Gastroesophageal sphincter (tissue), 4 donors: ENCODE measurements at regions not wholly inside any gene's neighbourhood (a gene's known extent, or its start where the extent isn't known, plus 50 kb on each side); places are given as distances from the start of the nearest gene placed in this dataset.

Experiments
- ATAC-seq: fragments of 150-250 bp; one replicate; pipeline ENCODE4 v1.9.1; 2016; ENCODE audit warnings: mild to moderate bottlenecking, moderate library complexity
- H3K27ac ChIP-seq, 4 donors: fragments of 200-600 bp; sonication (generic) in 3 of 4; 1 replicate in 3 of 4; 2 replicates in 1 of 4; pipeline ENCODE4 v1.5.1; 2016 to 2019
- H3K27me3 ChIP-seq: fragments of 200-600 bp; sonication (generic); one replicate; pipeline ENCODE4 v1.5.1; 2019
- H3K36me3 ChIP-seq, 2 donors: fragments of 200-600 bp; sonication (generic); one replicate each; pipeline ENCODE4 v1.5.1; 2019; ENCODE audit warnings: control low read depth in 1 of 2
- H3K4me1 ChIP-seq, 3 donors: fragments of 200-600 bp; sonication (generic); 1 replicate in 2 of 3; 2 replicates in 1 of 3; pipeline ENCODE4 v1.5.1; 2016 to 2019; ENCODE audit warnings: control low read depth in 2 of 3
- H3K4me3 ChIP-seq, 2 donors: fragments of 200-600 bp; sonication (generic); one replicate each; pipeline ENCODE4 v1.5.1; 2019; ENCODE audit warnings: mild to moderate bottlenecking in 1 of 2, moderate library complexity in 1 of 2
- H3K9me3 ChIP-seq, 3 donors: fragments of 200-600 bp; sonication (generic); one replicate each; pipeline ENCODE4 v1.5.1; 2017 to 2019; ENCODE audit warnings: control low read depth in 2 of 3
- EP300 ChIP-seq: sonication (generic); formaldehyde crosslinking; IDR thresholded peaks from one replicate; pipeline ENCODE4 v1.6.1; 2017; ENCODE audit warnings: antibody characterized with exemption, mild to moderate bottlenecking
- POLR2A ChIP-seq, 2 donors: fragments of 450-650 bp; IDR thresholded peaks; one replicate each; pipeline ENCODE4 v1.6.1; 2017; ENCODE audit warnings: antibody characterized with exemption in 2 of 2, mild to moderate bottlenecking in 2 of 2, moderate library complexity in 1 of 2
- POLR2AphosphoS5 ChIP-seq: sonication (generic); formaldehyde crosslinking; IDR thresholded peaks from one replicate; pipeline ENCODE4 v1.6.1; 2017; ENCODE audit warnings: antibody characterized with exemption
- WGBS, 2 donors: methylation state at CpG; one replicate each; pipeline ENCODE4 v1.1.5; 2018; ENCODE audit warnings: low coverage in 1 of 2; 5-methylcytosine and 5-hydroxymethylcytosine counted together
- TF ChIP-seq, protein P1 (sequence below), 4 experiments: fragments of 200-600 bp in 2 of 4; fragments of 450-650 bp in 2 of 4; sonication (generic) in 1 of 4; IDR thresholded peaks; one replicate each; pipeline ENCODE4 v1.5.1; 2017 to 2019; ENCODE audit warnings: antibody characterized with exemption in 4 of 4, mild to moderate bottlenecking in 2 of 4, moderate library complexity in 2 of 4

GRCh38 chr4:24056289-24056688 lies 166.4 kb upstream of the PPARGC1A start:
- Histone ChIP-seq H3K9me3 (no peaks in the 10 kb centered on the region), H3K4me1 (no peaks in the 10 kb centered on the region), H3K27me3 (no peaks in the 10 kb centered on the region), H3K36me3 (no peaks in the 10 kb centered on the region), H3K4me3 (no peak overlapping the region), H3K27ac (no peak overlapping the region)
- 91 to 100% methylated on average over 1 of the region's 1 CpG for WGBS, 2 donors
- no peak for TF ChIP-seq POLR2A (IDR thresholded peaks at IDR 0.05)
- no peak for TF ChIP-seq POLR2AphosphoS5
- no peak for TF ChIP-seq EP300
- TF ChIP-seq, protein P1, sequence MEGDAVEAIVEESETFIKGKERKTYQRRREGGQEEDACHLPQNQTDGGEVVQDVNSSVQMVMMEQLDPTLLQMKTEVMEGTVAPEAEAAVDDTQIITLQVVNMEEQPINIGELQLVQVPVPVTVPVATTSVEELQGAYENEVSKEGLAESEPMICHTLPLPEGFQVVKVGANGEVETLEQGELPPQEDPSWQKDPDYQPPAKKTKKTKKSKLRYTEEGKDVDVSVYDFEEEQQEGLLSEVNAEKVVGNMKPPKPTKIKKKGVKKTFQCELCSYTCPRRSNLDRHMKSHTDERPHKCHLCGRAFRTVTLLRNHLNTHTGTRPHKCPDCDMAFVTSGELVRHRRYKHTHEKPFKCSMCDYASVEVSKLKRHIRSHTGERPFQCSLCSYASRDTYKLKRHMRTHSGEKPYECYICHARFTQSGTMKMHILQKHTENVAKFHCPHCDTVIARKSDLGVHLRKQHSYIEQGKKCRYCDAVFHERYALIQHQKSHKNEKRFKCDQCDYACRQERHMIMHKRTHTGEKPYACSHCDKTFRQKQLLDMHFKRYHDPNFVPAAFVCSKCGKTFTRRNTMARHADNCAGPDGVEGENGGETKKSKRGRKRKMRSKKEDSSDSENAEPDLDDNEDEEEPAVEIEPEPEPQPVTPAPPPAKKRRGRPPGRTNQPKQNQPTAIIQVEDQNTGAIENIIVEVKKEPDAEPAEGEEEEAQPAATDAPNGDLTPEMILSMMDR (IDR thresholded peaks at IDR 0.05), result no peak
- ATAC-seq, result no peak

DNA sequence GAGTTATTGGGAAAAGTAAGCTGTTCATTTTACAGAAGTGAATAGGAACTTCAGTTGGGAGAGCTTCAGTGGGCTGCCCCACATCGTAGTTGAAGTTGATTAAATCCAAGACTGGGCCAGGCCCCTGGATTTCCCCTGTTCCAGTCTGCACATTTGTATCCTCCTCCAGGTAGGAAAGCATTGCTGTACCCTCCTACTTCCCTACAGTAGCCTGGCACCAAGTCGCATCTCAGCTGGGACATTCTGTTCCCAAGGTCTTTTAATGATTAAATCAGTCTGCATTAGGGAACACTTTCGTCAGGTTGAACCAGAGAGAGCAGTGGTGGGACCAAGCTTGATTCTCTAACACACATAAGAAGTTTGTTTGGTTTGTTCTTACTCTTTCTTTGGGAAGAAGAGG lies 165.8 kb upstream of the PPARGC1A start:
- Histone ChIP-seq H3K36me3 (no peaks in the 10 kb centered on the region), H3K4me3 (no peak overlapping the region), H3K9me3 (no peaks in the 10 kb centered on the region), H3K27ac (no peak overlapping the region), H3K27me3 (no peaks in the 10 kb centered on the region), H3K4me1 (no peaks in the 10 kb centered on the region)
- TF ChIP-seq, protein P1 (IDR thresholded peaks at IDR 0.05), result no peak
- TF ChIP-seq EP300 (no peak), POLR2A (IDR thresholded peaks at IDR 0.05) (no peak)
- 66 to 84% methylated on average over 2 of the region's 3 CpGs for WGBS, 2 donors
- no peak for ATAC-seq

- WGBS, 2 donors, result 88 to 89% methylated on average over 3 of the region's 3 CpGs
- Histone ChIP-seq H3K27me3 (no peaks in the 10 kb centered on the region), H3K9me3 (no peaks in the 10 kb centered on the region), H3K27ac (no peak overlapping the region), H3K4me1 (no peaks in the 10 kb centered on the region), H3K4me3 (no peak overlapping the region), H3K36me3 (no peaks in the 10 kb centered on the region)
- ATAC-seq, result no peak
- no peak for TF ChIP-seq EP300
- TF ChIP-seq, protein P1 (IDR thresholded peaks at IDR 0.05), result no peak
- TF ChIP-seq POLR2A (IDR thresholded peaks at IDR 0.05), result no peak
- TF ChIP-seq POLR2AphosphoS5, result no peak
Measured at GRCh38 chr4:24054910-24055309, 165.1 kb upstream of the PPARGC1A start.

DNA sequence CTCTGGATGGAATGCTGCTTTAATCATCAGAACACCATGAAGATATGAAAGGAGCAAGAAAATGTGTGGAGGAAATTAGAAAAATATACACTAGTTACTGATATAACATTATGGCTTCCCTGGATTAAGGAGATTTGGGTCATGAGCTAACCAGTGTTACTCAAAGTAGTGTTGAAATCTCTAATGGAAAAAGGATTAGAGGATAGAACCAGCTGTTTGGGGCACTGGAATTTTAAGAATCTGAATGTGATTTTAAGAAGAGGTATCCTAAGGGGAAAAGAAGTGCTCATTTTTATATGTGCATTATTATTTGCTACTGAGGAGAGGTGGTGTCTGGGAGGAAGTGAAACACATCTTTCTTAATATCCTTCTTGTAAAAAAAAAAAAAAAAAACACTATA lies 164.1 kb upstream of the PPARGC1A start:
- ATAC-seq, result no peak
- no peaks in the 10 kb centered on the region for H3K9me3 ChIP-seq
- no peak overlapping the region for H3K27ac ChIP-seq

DNA sequence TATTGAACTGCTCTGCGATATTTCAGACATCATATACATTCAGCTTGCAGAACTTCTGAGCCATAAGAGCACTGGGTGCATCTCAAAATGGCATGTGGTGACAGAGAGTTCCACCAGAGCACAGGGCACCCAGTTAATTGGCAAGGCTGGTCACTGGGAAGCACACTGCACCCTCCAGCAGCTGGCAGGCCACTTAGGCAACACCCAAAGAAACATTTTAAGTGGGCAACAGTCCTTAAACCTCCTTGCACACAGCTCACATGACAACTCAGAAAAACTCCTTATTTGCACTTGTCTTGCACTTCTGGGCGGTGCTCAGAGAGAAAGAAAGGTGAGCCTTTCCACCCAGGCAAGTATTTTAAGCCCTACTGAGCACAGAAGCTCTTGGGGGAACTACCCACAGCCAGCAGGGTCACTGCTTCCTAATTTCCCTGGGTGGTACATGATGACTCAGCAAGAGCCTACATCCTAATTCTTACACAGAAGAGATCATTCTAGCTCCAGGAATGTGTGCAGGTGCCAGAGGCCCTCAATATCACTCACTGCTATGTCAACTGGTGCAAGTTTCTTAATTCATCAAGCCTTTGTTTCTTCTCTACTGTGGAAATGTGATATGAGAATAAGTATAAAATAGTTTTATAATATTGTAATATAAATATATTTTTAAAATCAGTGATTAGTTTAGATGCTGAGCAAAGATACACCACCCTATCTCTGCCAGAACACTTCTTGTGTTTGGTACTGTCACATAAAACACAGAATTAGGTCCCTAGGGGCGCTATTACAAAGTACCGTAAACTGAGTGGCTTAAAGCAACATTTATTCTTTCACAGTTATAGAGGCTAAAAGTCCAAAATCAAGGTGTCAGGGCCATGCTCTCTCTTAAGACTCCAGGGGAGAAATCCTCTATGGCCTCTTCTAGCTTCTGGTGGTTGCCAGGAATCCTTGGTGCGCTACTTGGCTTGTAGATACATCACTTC lies 155.1 kb upstream of the PPARGC1A start:
- no peak for ATAC-seq
- H3K9me3 ChIP-seq, result no peaks in the 10 kb centered on the region
- H3K36me3 ChIP-seq, result no peaks in the 10 kb centered on the region
- H3K27ac ChIP-seq, result no peak overlapping the region
- no peak overlapping the region for H3K4me3 ChIP-seq
- no peaks in the 10 kb centered on the region for H3K27me3 ChIP-seq
- H3K4me1 ChIP-seq, result no peaks in the 10 kb centered on the region
- WGBS, 2 donors, result 84 to 93% methylated on average over 2 to 4 of the region's 5 CpGs
- TF ChIP-seq EP300, result no peak
- no peak for TF ChIP-seq POLR2A (IDR thresholded peaks at IDR 0.05)
- TF ChIP-seq, protein P1 (IDR thresholded peaks at IDR 0.05), result no peak
- TF ChIP-seq POLR2AphosphoS5, result no peak

More for the DNA sequence above, 164.1 kb upstream of the PPARGC1A start:
- H3K4me3 ChIP-seq, result no peak overlapping the region
- TF ChIP-seq EP300 (no peak), POLR2AphosphoS5 (no peak), POLR2A (IDR thresholded peaks at IDR 0.05) (no peak)
- H3K4me1 ChIP-seq, result no peaks in the 10 kb centered on the region
- H3K27me3 ChIP-seq, result no peaks in the 10 kb centered on the region
- no peaks in the 10 kb centered on the region for H3K36me3 ChIP-seq
